Tibial nerve (tissue), 4 donors: ENCODE measurements at regions not wholly inside any gene's neighbourhood (a gene's known extent, or its start where the extent isn't known, plus 50 kb on each side); places are given as distances from the start of the nearest gene placed in this dataset.
A peak's percentile ranks its signal among the peaks of the same experiment; 100 is the strongest.
"Not testable (repeated sequence)": the region's sequence is repeated elsewhere in the genome, so short reads cannot be mapped to it uniquely, and the experiment has no call there.

ENCODE experiments used
- DNase-seq, 2 donors: peaks; one replicate each; pipeline ENCODE4 v3.0.0-alpha.2; 2019; ENCODE audit warnings: low spot score in 2 of 2
- H3K27ac ChIP-seq, 4 donors: fragments of 200-600 bp; sonication (generic) in 3 of 4; one replicate each; pipeline ENCODE4 v1.5.1; 2017 to 2019; ENCODE audit warnings: mild to moderate bottlenecking in 1 of 4
- H3K27me3 ChIP-seq, 2 donors: fragments of 200-600 bp; sonication (generic) in 1 of 2; one replicate each; pipeline versions ENCODE4 v1.5.1 to v1.6.0; 2017 to 2019
- H3K36me3 ChIP-seq, 3 donors: fragments of 200-600 bp; sonication (generic); one replicate each; pipeline ENCODE4 v1.5.1; 2018 to 2019
- H3K4me1 ChIP-seq, 4 donors: fragments of 200-600 bp; sonication (generic) in 3 of 4; one replicate each; pipeline ENCODE4 v1.5.1; 2017 to 2019
- H3K4me3 ChIP-seq, 4 donors: fragments of 200-600 bp; sonication (generic) in 3 of 4; one replicate each; pipeline ENCODE4 v1.5.1; 2017 to 2019; ENCODE audit warnings: mild to moderate bottlenecking in 1 of 4, moderate library complexity in 1 of 4
- H3K9me3 ChIP-seq, 4 donors: fragments of 200-600 bp; sonication (generic) in 3 of 4; one replicate each; pipeline ENCODE4 v1.5.1; 2017 to 2019
- CTCF ChIP-seq, 5 experiments: fragments of 200-600 bp in 3 of 5; fragments of 450-650 bp in 2 of 5; sonication (generic) in 3 of 5; IDR thresholded peaks; one replicate each; pipeline ENCODE4 v1.5.1; 2016 to 2019; ENCODE audit warnings: antibody characterized with exemption in 5 of 5, mild to moderate bottlenecking in 3 of 5, moderate library complexity in 2 of 5
- WGBS, 2 donors: methylation state at CpG; one replicate each; pipeline ENCODE4 v1.1.5; 2018; 5-methylcytosine and 5-hydroxymethylcytosine counted together

- not testable (repeated sequence) for H3K27ac ChIP-seq, H3K9me3 ChIP-seq, H3K4me1 ChIP-seq, H3K4me3 ChIP-seq, H3K27me3 ChIP-seq, H3K36me3 ChIP-seq
- 60 to 68% methylated on average over 1 of the region's 1 CpG for WGBS, 2 donors
- TF ChIP-seq CTCF (IDR thresholded peaks at IDR 0.05): peak in 1 of 5 experiments; percentile 9
- DNase-seq: peak in 1 of 2 donors; percentile 18
Measured at GRCh38 chr22:15811141-15811540, 121.3 kb downstream of the POTEH start.

- H3K36me3 ChIP-seq, H3K4me3 ChIP-seq, H3K27me3 ChIP-seq, DNase-seq, H3K9me3 ChIP-seq, H3K27ac ChIP-seq, H3K4me1 ChIP-seq: not testable (repeated sequence)
- WGBS, 2 donors: no CpG with 5 or more reads among the region's 5 CpGs
Measured at GRCh38 chr22:15815783-15816182, 126.0 kb downstream of the POTEH start.

GRCh38 chr22:15816470-15816869, 126.6 kb downstream of the POTEH start:
- not testable (repeated sequence) for H3K27me3 ChIP-seq, H3K4me3 ChIP-seq, H3K9me3 ChIP-seq, H3K4me1 ChIP-seq, DNase-seq, H3K36me3 ChIP-seq, H3K27ac ChIP-seq
- 86% methylated on average over 1 of the region's 3 CpGs; no CpG with 5 or more reads in 1 of the 2 donors for WGBS, 2 donors

GRCh38 chr22:15817264-15817663, 127.4 kb downstream of the POTEH start:
- not testable (repeated sequence) for H3K9me3 ChIP-seq, H3K4me1 ChIP-seq, H3K27me3 ChIP-seq, H3K27ac ChIP-seq, H3K4me3 ChIP-seq, DNase-seq, H3K36me3 ChIP-seq
- 18 to 43% methylated on average over 1 of the region's 2 CpGs for WGBS, 2 donors

GRCh38 chr22:15819886-15820285, 130.1 kb downstream of the POTEH start:
- not testable (repeated sequence) for H3K27ac ChIP-seq, DNase-seq, H3K27me3 ChIP-seq, H3K4me1 ChIP-seq, H3K9me3 ChIP-seq, H3K4me3 ChIP-seq, H3K36me3 ChIP-seq
- no CpG with 5 or more reads among the region's 33 CpGs for WGBS, 2 donors

- not testable (repeated sequence) for DNase-seq, H3K4me3 ChIP-seq, H3K27me3 ChIP-seq, H3K36me3 ChIP-seq, H3K4me1 ChIP-seq, H3K27ac ChIP-seq, H3K9me3 ChIP-seq
- WGBS, 2 donors: 100% methylated on average over 2 of the region's 32 CpGs; no CpG with 5 or more reads in 1 of the 2 donors
Measured at GRCh38 chr22:15821088-15821487, 131.3 kb downstream of the POTEH start.

GRCh38 chr22:15822001-15822400, 132.2 kb downstream of the POTEH start:
- WGBS, 2 donors: no CpG with 5 or more reads among the region's 22 CpGs
- not testable (repeated sequence) for DNase-seq, H3K9me3 ChIP-seq, H3K27ac ChIP-seq, H3K27me3 ChIP-seq, H3K4me1 ChIP-seq, H3K36me3 ChIP-seq, H3K4me3 ChIP-seq

- DNase-seq, H3K27ac ChIP-seq, H3K9me3 ChIP-seq, H3K27me3 ChIP-seq, H3K36me3 ChIP-seq, H3K4me3 ChIP-seq, H3K4me1 ChIP-seq: not testable (repeated sequence)
- 79 to 92% methylated on average over 6 of the region's 12 CpGs for WGBS, 2 donors
Measured at GRCh38 chr22:15823178-15823577, 133.4 kb downstream of the POTEH start.

GRCh38 chr22:15832235-15832634, 142.4 kb downstream of the POTEH start:
- not testable (repeated sequence) for H3K9me3 ChIP-seq, DNase-seq, H3K27me3 ChIP-seq, H3K4me1 ChIP-seq, H3K36me3 ChIP-seq, H3K4me3 ChIP-seq, H3K27ac ChIP-seq
- 81 to 89% methylated on average over 2 of the region's 2 CpGs for WGBS, 2 donors

- WGBS, 2 donors: 69% methylated on average over 8 to 9 of the region's 9 CpGs
- not testable (repeated sequence) for H3K4me1 ChIP-seq, H3K36me3 ChIP-seq, H3K27me3 ChIP-seq, DNase-seq, H3K9me3 ChIP-seq, H3K4me3 ChIP-seq, H3K27ac ChIP-seq
Measured at GRCh38 chr22:15835729-15836128, 145.9 kb downstream of the POTEH start.

GRCh38 chr22:15849772-15850171, 159.9 kb downstream of the POTEH start:
- not testable (repeated sequence) for H3K36me3 ChIP-seq, H3K27ac ChIP-seq, H3K27me3 ChIP-seq, DNase-seq, H3K9me3 ChIP-seq, H3K4me3 ChIP-seq, H3K4me1 ChIP-seq
- WGBS, 2 donors: 100% methylated on average over 1 of the region's 1 CpG; no CpG with 5 or more reads in 1 of the 2 donors

- not testable (repeated sequence) for H3K4me1 ChIP-seq, H3K4me3 ChIP-seq, H3K9me3 ChIP-seq, H3K27ac ChIP-seq, DNase-seq, H3K36me3 ChIP-seq, H3K27me3 ChIP-seq
- 82 to 84% methylated on average over 9 to 14 of the region's 23 CpGs for WGBS, 2 donors
Measured at GRCh38 chr22:15853716-15854373, 164.0 kb downstream of the POTEH start.

GRCh38 chr22:15854421-15854820, 164.6 kb downstream of the POTEH start:
- not testable (repeated sequence) for H3K4me3 ChIP-seq, H3K27ac ChIP-seq, H3K27me3 ChIP-seq, H3K9me3 ChIP-seq, H3K36me3 ChIP-seq, H3K4me1 ChIP-seq, DNase-seq
- WGBS, 2 donors: 91 to 92% methylated on average over 10 to 15 of the region's 17 CpGs
